IPS-NIHi7 (cell line): ENCODE measurements at regions not wholly inside any gene's neighbourhood (a gene's known extent, or its start where the extent isn't known, plus 50 kb on each side); places are given as distances from the start of the nearest gene placed in this dataset.
"Not testable (repeated sequence)": the region's sequence is repeated elsewhere in the genome, so short reads cannot be mapped to it uniquely, and the experiment has no call there.

Source experiments
- DNase-seq: peaks from one replicate; pipeline ENCODE4 v3.0.0; 2012; ENCODE audit warnings: mixed read lengths; ENCODE audit errors: extremely low spot score

DNA sequence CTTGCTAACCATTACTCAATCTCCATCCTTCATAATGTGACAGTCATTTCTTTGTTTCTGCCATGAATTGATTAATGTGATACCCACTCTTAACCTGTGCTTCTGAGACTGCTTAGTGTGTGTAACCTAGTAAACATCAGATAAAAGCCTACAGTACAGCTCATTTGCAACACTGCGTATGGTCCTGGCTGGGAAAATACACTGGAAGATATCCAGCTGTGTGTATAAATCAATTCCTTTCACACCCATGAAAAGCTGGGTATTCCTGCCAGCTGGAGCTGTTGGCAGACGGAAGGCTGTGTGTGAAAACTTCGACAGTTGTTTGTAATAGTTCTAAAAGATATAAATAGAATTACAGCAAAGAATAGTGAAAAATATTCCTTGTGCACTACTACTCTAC lies 509.2 kb downstream of the FRK start:
- DNase-seq: no peak

DNA sequence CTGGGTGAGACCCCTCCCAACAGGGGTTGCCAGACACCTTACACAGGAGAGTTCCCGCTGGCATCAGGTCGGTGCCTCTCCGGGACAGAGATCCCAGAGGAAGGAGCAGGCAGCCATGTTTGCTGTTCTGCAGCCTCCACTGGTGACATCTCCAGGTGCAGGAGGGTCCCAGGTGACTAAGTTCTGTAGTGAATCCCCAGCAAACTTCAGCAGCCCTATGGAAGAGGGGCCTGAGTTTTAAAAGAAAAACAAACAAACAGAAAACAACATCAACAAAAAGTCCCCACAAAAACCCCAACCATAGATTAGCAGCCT lies 515.1 kb downstream of the FRK start:
- DNase-seq: no peak

DNA sequence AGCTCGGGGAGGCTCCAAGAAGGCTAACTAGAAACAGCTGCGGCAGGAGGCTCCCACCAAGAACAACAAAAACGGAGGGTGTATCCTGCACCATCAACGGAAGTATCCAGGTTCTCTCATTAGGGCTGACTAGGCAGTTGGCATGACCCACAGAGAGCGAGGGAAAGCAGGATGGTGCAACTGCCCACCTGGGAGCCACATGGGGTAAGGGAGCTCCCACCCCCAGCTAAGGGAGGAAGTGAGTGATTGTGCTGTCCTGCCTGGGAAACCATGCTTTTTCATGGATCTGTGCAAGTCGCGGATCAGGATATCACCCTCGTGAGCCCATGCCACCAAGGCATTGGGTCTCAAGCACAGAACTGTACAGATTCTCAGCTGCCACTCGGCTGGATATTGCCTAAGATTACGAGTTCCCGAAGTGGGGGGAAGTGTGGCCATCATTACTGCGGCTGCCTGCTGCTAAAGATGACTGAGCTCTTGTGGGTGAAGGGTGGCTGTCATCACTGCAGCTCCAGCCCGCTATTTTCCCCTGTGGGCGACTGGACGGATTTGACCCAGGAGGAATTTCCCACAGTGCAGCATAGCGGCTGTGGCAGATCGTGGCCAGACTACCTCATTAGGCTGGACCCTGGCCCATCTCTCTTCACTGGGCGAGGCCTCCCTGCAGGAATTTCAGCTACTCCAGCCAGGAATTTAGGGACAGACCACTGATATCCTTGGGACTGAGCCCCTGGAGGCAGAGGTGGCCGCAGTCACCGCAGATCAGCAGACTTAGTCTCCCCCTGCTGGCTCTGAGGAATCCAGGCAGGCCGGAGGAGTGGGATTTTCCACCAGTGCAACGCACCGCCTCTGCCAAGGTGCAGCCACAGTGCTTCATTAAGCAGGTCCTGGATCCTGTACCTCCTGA lies 515.7 kb downstream of the FRK start:
- peak; percentile 83 for DNase-seq

DNA sequence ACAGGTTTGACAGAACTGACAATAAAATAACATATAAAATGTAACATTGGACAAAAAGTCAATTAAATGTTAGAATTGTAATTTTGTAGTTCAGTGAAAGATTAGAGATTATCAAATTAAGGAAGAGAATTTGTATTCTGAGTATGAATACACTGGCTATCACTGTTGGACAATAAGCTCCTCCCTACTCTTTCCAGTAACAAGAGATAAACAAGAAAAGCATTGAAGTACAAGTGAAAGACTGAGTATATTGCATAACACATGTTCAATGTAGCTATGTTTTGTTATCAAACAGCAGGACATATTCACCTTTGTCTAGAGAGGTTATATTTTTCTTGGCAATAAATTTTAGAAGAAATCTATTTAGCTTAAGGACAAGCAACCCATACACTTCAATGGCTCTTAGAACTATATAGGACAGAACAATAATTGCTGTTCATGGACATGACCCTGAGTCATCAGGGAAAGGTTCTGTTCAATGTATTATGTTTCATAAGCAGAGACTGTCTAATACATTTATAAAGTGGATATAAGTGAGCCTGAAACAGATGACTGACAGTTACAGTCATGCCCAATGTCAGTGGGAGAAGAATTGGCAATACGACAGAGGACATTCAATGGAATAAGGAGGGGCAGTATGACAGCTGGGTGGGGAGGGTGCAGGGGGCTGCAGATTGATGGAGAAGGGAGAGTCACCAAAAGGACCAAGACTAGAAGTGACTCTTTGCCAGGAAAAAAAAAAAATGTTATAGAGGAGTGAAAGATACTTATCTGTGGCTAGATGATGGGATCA lies 520.4 kb downstream of the FRK start:
- DNase-seq: no peak

DNA sequence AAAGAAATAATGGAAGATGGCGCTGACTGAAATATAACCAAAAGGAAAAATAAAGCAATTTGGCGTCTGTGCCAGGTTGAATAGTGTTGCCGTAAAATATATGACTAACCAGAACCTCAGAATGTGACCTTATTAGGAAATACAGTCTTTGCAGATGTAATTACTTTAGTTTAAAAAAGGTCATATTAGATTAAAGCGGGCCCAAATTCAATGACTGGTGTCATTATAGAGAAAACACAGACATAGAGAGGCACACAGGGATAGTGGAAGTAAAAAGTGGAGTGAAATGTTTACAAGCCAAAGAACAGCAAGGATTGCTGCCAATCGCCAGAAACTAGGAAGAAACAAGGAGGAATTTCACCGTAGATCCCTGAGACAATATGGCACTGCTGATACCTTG lies 521.2 kb downstream of the FRK start:
- DNase-seq: no peak

DNA sequence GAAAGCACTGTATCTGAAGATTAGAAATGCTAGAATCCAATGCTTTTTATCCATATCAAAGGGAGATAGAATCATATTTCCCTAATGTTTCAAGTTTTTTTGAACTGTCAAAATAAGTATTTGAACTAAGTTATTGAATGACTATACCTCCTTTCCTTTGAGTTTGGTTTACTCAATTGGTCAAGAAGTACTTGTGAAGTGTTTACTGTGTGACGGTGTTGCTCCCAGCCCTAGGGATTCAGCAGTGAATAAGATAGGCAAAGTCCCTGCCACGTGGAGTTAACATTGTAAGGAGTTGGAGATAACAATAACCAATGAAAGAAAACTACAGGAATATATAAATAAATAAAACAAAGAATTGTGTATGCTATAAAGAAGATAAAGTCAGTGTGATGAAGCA lies 535.9 kb downstream of the FRK start:
- no peak for DNase-seq

DNA sequence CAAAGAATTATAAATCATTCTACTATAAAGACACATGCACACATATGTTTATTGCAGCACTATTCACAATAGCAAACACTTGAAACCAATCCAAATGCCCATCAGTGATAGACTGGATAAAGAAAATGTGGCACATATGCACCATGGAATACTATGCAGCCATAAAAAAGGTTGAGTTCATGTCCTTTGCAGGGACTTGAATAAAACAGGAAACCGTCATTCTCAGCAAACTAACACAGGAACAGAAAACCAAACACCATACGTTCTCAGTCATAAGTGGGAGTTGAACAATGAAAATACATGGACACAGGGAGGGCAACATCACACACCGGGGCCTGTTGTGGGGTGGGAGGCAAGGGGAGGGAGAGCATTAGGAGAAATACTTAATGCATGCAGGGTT lies 538.9 kb downstream of the FRK start:
- DNase-seq: not testable (repeated sequence)

DNA sequence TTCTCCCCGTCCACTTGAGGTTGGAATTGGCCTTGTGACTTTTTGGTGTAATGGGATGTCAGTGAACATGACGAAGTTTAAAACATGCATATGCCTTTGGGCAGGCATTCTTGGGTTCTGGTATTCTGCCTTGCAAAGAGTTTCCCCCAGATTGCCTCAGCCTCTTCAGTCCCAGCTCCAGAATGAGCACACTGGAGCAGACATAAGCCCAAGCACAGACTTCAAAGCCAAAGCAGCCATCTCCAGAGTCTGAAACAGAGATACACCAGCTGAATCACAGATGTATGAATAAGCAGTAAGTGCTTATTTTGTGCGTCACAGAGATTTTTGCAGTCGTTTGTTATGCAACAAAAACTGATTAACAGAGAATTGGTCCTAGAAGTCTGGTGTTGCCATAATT lies 546.0 kb downstream of the FRK start:
- no peak for DNase-seq

DNA sequence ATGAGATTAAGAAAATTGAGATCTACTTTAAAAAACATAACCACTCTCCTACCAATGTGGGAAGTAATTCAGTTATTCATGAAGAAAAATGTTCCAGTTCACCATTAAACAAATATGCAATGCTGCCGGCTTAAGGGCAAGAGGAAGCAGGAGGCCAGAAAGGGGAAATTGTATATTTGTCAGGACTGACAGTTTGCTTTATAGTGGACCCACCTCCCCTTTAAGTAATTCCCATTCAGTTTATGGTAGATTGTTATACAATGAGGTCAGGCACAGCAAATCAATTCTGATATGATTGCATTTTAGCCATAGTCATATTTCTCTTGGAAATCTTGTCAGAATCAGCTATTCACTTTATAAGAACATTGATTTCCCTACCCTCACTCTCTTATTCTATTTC lies 547.8 kb downstream of the FRK start:
- no peak for DNase-seq

DNA sequence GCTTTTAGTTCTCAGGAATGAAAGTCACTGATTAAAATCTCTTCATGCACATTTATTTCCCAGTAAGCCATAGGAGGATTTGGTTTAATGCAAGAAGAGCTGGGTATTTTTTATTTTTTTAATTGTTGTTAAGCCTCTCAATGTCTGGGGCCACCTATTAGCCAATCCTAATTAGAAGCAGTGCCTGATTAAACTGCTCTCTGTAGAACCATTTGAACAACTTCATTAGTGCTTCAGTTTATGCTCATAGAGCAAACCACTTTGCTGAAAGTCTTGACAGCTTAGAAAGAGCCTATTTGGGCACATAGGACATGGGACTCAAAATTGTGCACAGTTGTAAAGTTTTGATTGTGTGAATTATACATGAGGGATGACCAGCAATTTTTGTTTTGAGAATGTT lies 548.9 kb downstream of the FRK start:
- no peak for DNase-seq

DNA sequence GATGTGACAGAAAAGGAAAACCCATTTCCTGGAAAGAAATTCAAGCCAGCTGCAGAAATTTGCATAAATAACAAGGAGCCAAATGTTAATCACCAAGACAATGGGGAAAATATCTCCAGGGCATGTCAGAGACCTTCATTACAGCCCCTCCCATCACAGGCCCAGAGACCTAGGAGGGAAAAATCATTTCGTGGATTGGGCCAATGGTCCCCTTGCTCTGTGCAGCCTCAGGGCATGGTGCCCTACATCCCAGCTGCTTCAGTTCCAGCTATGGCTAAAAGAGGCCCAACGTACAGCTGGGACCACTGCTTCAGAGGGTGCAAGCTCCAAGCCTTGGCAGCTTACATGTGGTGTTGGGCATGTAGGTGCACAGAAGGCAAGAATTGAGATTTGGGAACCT lies 558.3 kb downstream of the FRK start:
- not testable (repeated sequence) for DNase-seq

DNA sequence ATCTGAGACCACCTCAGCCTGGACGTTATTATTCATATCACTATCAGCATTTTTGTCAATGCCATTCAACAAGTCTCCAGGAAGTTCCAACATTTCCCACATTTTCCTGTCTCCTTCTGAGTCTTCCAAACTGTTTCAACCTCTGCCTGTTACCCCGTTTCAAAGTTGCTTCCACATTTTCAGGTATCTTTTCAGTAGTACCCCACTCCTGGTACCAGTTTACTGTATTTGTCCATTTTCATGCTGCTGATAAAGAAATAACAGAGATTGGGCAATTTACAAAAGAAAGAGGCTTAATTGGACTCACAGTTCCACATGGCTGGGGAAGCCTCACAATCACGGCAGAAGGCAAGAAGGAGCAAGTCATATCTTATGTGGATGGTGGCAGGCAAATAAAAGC lies 565.5 kb downstream of the FRK start:
- DNase-seq: no peak

DNA sequence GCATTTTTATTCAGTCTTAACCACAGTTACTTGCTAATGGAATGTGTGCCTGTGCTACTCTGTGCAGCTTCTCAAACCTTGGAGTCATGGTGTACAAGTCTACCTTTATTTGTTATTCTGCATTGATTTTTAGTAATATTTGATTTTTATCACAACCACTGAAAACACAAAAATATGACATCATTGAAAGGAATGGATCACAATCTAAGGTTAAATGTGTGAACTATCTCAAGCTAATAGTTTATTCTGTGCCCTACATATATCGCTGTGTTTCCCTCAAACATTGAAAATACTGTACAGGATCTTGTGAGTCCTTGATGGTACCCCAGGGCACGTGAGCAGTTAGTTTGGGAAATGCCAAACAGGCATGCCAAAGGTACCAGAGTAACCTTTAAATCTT lies 573.4 kb downstream of the FRK start:
- no peak for DNase-seq

DNA sequence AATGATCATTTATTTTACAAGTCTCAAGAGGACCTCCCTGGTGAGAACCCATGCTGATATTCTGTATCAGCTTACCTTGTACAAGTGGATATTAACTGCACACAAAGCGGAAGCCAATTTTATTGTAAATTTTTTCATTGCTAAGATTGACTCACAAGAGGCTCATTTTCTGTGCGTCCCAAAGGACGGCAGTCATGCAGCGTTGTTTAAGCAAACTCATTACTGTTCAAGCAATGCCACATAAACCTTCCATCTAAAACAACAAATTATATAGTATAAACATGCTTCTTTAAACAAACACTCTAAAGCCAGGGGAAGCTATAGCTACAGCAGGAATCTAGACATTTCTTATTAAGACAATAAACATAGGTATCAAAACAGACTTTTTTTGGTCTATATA lies 575.3 kb downstream of the FRK start:
- DNase-seq: no peak

DNA sequence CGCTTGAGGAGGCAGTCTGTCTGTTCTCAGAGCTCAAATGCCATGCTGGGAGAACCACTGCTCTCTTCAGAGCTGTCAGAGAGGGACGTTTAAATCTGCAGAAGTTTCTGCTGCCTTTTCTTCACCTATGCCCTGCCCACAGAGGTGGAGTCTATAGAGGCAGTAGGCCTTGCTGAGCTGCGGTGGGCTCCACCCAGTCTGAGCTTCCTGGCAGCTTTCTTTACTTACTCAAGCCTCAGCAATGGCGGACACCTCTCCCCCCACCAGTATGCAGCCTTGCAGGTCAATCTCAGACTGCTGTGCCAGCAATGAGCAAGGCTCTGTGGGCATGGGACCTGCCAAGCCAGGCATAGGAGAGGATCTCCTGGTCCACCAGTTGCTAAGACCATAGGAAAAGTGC lies 580.1 kb downstream of the FRK start:
- not testable (repeated sequence) for DNase-seq

DNA sequence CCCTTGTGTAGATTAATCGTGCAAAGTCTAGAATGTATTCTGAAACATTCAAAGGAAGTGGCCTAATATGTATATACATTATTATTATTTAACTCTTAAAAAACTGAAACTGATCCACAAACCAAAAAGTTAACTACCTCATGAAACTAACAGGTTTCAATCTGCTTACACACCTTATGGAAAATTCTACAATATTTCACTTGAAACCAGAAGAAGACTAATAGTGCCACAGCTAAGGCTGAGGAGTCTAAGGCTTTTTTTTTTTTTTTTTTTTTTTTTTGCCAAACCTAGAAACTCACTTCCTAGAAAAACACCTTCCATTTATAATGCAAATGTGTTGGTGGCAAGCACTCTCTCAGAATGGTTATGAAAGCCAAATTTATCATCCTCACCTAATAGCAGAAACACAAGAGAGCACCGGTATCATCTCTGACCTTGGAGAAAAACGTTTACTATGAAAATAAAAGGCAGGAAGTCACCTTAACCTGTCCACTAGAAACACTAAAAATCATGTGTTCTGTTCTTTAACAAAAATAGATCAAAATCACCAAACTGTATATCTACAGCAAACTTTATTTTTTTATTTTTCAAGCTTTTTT lies 586.1 kb downstream of the FRK start:
- DNase-seq: no peak

DNA sequence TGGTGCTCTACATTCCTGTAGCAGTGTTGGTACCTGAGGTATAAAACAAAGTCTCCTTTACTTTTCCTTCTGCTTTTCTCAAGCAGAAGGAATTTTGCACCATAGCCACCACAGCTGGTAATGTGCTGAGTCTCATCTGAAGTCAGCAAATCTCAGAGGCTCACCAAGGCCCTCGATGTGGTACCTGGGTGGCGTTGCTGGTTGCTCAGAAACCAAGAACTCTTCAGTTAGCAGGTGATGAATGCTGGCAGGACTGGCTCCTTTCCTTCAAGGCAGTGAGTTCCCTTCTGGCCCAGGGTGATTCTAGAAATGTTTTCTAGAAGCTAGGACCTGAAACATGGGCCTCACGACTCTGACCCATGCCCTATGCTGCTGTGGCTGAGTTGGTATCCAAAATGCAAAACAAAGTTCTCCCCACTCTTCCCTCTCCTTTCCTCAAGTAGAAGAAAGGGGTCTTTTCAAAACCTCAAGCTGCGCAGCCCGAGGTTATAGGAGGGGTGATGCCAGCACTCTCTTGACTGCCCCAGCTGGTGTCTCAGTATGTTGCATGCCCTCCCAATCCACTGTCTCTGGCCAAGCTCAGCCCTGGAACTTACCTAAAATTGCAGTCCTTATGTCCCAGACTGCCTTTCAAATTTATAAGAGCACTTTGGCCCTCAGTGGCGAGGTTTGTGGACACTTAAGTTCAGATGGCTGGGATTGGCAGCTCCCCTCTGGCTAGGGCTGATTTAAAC lies 592.3 kb downstream of the FRK start:
- DNase-seq: no peak

DNA sequence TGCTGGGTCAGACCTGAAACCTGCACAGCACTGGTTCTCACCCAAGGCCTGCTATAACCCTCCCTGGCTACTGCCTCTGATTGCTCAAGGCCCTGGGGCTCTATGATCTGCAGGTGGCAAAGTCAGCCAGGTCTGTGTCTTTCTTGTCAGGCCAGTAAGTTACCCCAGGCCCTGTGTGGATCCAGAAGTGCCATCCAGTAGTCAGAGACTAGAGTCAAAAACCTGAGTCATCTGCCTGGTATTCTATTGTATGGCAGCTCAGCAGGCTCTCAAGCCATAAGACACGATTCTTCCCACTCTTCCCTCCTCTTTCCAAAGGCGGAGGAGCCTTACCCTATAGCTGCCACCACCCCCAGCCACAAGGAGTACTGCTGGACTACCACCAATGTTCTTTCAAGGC lies 593.0 kb downstream of the FRK start:
- DNase-seq: no peak

DNA sequence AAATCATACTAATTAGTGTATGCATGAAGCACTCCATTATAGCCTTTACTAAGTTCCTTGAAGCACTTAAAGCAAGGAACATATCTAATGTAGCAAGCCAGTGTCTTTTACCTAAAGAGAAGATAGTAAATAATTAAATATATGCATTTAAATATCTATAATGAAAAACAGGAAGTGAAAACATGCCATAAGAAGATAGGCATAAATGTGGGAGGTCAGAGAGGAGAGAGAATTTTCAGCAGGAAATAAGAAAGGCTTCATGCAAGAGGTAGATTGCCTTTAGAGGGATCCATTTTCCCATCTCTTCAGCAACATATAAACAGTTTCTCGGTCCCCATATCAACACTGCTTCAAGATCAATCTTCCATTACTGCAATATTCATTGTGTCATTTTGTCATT lies 599.8 kb downstream of the FRK start:
- DNase-seq: no peak

DNA sequence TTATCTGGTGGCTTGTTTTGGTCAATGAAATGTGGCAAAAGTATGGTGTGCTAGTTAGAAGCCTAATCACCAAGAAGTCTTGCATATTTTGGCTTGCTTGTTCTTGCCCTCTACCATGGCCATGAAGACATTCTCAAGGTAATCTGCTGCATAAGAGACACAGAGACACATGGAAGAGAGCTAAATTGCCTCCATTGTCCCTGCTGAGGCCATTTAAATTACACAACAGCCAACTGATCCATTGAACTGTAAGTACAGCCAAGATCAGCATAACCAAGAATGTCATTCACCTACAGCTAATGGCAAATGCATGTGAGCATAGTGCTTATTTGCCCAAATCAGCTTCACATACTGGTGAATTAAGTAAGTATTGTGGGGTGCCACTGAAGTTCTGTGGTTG lies 603.8 kb downstream of the FRK start:
- peak; percentile 10 for DNase-seq

DNA sequence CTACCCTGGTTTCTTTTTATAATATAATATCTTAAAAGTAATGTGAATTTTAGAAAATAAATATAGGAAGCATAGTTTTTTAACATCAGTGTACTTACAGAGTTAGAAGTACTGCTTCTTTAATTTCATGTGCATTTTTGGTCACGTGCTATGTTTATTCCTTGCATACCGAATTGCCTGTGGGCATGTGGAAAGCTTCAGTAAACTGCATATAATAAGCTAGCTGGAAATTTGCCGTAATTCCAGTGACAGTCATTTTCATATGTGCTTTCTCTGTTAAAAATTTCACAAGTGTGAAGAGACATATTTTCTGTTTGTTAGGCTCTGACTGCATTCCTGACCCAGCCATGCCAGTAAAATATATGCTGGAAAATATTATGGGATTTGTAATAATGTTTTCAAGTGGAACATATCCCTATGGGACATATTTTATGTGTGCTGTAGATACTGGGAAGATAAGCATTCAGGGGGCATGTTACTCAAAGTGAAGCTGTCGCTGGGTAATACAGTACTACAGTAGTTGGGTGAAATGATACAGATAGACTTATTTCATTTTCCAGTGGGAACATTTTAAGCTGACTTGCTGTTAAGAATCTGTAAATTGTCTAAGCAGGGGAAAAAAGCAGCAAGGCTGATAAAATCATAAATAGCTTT lies 616.7 kb downstream of the FRK start:
- no peak for DNase-seq

DNA sequence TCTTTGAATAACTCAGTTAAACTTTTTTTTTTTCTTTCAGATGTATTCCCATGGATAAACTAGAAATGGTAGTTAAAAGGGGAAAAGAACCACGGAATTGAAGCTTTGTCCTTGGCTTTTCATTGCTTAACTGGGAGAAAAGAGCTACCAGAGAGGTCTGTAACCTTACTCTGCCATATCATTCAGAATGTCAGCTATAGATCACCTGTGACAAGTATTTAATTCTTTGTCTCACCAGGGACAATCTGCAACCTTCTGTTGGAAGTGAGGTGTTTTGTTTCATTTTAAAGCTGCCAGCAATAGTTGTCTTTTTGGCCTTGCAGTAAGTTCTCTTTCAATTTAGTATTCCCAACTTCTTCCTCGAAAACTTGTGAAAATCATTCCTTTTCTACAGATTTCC lies 618.4 kb downstream of the FRK start:
- DNase-seq: no peak
